AML-193 (cell line): ENCODE measurements at regions not wholly inside any gene's neighbourhood (a gene's known extent, or its start where the extent isn't known, plus 50 kb on each side); places are given as distances from the start of the nearest gene placed in this dataset.

Experiments
- DNase-seq, 2 experiments: peaks; one replicate each; lab custom pipeline; 2025; lab: John Stamatoyannopoulos, UW

DNA sequence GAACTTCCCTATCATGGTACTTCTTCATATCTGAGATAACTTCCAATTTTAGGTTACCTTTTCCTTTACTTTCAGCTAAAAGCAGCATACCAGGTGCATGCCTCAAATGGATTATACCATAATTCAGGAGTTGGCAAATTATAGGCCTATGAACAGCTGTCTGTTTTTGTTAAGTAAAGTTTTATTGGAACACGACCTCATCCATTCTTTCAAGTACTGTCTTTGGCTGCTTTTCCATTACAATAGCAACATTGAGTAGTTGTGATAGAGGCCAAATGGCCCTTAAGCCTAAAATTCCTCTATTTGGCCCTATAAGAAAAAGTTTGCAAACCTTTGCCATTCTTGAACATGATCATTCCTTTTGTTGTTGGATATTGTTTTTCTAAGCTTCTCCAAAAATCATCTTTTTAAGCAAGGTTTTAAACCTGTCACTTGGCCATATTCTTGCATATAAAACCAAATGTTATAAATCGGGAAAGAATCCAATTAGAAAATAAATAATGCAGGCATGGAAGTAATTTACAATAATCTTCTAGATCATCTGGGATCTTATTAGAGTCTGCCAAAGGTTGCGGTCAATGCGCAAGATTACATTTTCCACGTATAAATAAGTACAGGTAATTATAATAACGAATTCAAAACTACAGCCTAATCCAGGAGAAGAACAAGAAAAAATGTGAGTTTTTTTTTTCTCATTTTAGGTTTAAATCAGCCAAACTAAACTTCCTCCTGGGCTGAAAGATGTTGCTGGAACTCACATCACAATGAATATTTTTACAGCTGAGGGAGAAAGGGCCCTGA lies 226.5 kb upstream of the ANKRD55 start:
- no peak for DNase-seq

DNA sequence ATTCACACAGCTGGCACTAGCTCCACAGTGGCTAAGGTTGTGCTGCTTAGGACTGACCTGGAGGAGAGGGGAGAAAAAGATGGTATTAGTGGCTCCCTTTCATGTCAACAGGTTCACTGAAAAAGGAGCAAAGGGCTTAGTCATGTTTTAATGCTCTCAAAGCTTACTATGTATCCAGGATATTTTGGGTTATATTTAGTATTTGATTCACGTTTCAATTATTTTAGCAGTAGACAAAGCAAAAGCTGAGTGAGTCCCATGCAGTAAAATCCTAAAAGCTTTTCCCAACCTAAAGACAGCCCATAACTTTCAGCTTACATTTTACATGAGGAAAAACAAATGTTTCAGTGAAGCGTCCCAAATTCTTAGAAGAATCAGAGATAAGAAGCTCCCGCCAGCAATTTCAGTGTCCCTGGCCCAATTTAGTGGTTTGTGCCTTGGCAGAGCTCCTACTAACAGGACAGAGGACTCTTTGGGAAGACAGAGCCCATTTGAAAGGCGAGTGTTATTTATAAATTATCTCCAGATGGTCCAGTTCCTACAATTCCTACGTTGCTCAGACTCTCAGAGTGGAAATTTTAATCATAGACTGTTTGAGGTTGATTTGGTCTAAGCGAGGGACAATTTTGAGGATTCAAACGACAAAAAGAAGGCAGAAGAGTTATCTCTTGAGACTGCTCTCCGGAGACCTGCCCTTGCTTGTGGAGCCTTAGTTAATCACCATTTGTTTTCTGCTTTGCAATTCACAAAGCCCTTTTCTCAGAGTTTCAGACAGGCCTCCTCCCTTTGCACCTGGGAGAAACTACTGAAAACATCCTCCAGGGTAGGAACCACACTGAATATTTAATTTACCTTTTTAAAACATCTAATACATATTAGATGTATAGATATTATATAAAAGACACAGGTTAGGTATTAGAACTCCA lies 225.0 kb upstream of the ANKRD55 start:
- DNase-seq: no peak

DNA sequence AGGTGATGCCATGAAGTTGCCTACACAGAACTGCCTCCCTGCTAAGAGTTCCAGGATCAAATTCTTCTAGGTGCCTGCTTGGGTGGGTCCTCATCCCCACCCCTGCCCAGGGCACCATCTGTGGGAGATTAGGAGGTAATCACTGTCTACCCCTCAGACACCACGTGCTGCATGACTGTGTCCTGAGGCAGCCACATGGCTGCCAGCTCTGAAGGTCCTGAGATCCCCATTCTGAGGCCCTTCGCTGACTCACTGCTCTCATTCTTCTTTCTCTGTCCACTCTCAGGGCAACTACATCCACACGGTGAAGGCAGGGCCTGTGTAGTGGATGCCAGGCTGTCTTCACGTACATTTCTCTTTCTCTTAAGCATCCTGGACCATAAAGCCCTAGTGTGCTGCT lies 222.9 kb upstream of the ANKRD55 start:
- no peak for DNase-seq

DNA sequence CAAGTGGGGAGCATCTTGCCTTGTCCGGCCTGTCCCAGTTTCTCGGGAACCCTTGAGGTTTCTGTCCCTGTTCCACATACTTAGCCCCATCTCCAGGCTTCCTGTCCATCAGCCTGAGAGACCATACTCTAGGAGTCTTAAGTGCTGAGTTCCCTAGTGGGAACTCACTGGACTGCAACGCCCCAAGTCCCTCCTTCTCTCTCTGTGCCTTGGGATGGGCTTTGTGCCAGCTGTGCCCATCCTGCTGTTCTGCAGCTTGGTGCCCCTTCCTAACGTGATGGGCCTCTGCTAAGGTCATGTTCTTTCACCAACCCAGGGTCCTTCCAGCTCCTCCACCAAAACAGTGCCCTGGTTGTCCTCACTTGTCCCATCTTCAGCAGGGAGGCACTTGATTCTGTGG lies 222.3 kb upstream of the ANKRD55 start:
- DNase-seq: no peak

DNA sequence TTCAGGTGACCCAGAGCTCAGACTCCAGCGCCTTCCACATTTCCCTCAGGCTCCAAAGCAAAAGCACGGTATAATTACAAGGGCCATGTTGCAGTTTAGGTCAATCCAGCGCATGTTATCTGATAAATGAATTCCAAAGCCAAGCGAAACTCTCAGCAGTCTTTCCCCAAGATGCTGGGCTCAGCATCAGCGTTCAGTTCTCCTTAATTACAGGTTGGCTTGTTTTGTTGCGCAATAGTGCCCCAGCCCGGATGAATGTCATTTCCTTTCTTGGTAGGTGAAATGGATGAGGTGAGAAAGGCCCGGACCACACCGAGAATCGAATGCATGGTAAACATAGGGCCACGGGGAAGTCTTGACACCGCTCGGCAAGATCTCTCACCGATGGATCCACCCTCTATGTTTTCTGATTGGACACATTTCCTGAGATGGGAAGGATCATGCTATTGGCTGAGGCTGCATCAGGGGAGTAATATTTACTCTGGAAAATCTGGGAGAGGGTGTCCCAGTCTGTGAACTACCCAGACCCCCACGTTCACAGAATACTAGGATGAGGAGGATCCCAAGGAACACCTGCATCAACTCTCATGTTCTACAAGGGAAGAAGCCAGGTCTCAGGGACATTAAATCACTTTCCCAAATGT lies 221.2 kb upstream of the ANKRD55 start:
- no peak for DNase-seq

DNA sequence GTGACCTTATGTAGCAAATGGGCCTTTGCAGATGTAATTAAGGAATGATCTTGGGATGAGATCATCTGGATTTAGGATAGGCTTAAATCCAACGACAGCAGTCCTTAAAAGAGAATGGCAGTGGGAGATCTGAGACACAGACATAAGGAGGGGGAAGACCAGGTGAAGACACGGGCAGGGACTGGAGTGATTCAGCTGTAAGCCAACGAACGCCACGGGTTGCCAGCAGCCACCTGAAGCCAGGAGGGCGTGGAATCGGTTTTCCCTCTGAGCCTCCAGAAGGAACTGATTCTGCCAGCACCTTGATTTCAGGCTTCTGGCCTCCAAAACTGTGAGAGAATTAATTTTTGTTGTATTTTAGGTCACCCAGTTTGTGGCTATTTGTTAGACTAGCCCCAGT lies 218.6 kb upstream of the ANKRD55 start:
- no peak for DNase-seq

DNA sequence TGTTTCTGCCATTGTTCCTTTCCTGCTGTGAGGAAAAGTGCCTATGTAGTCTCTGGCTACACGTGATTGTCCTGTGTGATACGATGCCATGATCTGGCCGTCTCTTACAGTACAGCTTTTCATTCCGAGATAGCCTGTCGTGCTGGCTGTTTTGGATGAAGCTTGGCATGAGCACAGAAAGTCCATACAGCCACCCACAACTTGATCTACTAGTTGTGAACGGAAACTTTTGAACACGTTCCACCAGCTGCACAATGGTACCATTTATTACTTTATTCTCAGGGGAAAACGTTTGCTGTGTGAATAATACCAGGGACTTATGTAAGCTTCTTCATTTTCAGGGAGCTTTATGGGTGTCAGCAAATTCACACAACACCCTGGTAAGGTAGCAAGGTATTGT lies 217.6 kb upstream of the ANKRD55 start:
- no peak for DNase-seq

DNA sequence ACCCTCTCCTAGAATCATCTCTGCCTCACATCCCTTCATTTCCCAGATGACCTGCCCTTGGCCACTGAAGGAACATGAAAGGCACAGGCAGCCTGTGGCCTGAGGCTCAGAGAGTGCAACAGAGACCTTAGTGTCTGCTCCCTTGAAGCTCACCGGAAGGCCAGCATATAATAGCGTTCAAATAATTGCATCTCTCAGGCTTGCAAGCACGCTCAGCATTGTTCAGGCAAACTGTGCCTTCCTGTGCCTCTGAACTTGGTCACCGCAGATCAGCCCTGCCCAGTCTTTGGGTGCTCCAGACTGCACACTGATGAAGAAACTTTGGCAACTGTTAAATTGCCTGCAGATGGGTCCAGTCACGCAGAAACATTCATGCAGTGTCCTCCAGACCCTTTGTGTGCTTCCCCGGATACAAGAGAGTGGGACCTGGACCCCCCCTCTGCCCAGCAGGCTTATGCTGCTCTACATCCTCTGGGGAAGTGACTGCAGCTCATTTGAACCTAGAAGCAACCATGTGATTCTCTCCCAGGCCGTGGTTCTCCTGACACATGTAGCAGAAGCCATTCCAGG lies 216.0 kb upstream of the ANKRD55 start:
- no peak for DNase-seq

DNA sequence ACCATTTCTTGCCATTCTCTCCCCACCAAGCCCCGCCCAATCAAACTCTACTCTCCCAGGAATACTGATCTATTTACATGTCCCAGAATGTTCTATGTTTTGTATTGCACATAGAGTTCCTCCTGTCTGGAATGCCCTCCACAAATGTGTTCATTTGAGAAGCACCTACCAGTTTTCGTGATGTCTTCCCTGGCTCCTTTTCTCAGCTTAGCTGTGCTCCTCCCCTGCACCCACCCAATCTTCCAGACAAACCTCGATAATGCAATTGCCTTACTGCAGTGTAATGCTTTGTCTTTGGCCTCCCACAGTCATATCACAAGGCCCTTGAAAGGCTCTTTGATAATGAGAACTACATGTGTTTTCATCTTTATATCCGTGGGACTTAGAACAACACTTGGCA lies 214.5 kb upstream of the ANKRD55 start:
- no peak for DNase-seq

DNA sequence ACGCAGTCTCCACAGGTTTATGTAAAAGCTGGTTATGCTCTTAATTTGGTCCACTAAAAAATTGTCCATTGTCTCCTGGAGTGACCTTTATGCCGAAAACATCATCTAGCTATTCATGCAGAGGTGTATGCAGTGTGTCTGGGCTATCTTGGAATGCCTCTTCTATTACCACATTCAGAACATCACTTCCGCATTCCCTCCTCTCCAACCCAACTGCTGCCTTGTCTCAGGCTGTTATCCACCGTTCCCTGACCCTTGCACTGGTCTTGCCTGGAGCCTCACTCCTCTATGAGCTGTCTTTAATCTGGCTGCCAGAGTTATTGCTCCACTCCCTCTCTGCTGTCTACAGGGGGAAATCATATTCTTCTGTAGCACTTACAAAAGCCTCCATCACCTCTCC lies 214.1 kb upstream of the ANKRD55 start:
- DNase-seq: no peak

DNA sequence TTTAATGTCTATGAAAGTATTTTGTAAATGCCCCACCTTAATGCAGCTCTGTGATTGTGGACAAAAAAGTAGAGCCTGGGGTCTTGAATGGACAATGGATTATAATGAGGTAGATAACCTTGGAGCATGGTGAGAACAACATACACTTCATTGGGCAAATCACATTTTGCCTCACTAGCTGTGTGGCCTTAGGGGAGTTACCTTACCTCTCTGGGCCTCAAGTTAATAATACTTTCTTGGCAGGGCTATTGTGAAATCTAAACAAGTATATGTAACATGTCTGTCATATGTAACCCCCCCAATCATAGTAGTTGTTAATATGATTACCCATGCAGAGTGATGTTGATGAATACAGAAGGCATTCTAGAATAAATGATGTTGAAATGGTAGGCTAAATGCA lies 213.6 kb upstream of the ANKRD55 start:
- DNase-seq: no peak

DNA sequence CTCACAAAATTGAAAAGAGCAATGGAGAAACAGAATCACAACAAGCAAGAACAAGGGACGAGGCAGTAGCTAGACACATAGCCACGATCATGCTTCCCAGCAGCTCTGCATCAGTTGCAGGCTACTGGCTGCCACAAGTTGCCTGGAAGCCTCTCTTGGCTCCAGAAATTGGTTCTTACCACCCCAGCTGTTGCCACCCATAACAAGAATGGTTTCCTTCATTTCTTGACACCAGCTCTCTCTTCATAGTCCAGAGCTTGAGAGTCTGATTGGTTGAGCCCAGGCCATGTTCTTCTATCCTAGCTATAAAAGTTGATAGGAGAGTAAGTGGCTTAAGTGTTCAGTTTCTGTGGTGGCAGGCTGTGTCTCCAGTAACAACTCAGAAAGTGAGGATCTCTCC lies 210.7 kb upstream of the ANKRD55 start:
- no peak for DNase-seq

DNA sequence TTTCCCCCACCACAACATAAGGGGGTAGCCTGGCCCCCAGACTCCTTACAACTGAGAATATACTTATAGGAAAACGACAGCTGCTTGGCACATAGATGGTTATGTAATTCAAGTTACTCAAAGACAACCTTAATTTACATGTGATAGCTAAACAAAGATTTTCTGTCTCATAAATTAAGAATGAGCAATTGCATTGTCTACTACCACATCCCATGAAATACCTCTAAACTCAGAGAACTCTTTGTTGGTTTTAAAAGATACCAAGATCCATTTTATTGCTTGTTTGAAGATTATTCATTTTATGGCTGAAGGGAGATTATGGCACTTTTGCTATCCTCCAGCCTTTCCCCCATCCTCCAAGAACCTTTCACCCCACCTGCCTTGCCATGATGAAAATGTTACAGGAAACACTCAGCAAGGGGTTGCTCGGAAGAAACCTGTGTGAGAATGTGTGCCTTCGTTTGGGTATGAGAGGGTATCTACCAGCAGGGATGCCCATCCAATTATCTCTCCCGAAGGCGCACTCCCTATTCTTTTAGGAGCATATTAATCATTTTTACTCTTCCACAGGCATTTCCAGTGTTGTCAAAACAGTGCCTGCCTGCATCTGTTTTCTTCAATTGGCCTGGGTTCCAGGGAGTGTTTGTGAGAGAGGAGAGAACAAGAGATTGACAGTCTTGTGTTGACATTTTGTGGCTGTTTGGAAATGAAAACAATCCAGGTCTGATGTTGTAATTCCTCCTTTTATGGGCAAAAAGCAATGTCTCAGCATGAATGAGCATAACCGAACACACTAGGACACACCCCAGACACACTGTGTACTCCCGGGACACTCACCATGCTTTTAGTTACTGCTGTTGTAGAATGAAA lies 208.0 kb upstream of the ANKRD55 start:
- DNase-seq: no peak

DNA sequence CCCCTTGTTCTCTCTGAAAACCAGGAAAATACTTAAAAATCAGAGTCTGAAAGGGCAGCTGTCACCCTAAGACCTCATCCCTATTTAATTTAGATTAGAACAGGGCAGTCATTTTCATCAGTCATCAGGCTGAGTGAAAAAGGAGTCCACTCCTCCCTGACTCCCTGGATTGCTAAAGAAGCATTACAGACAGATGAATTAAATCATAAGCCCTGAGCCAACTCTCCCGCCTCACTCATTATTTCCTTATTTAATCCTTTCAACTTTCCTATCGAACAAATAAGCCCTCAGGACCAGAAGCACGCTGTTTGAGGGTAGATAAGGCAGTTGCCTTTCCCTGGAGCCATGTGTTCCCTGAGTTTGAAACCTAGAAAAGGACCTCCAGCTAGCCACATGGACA lies 201.9 kb upstream of the ANKRD55 start:
- no peak for DNase-seq

DNA sequence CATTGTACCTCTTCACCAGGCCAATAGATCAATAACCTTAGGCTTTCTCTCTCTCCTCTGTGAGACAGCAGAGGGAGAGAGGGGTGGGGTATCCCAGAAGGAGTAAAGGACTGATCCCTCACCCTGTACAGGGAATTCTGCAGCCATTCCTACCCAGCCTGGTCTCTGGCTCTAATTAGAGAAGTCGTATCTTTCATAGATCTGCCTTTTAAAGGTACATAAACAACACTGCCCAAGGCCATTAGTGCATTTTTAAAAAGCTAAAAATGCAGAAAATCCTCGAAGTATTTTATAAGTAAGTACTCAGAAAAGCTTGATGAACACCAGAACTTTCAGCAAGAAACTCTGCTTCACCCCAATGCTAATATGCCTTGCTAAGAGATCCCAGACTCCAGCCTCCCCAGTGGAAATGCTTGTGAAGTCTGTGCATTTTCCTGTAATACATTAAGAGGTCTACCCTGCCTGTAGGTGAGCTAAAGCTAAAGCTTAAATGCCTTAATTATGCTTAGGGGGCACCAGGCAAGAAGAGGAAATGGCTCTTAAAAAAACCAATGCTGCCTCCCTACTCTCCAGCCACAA lies 200.0 kb upstream of the ANKRD55 start:
- DNase-seq: no peak

DNA sequence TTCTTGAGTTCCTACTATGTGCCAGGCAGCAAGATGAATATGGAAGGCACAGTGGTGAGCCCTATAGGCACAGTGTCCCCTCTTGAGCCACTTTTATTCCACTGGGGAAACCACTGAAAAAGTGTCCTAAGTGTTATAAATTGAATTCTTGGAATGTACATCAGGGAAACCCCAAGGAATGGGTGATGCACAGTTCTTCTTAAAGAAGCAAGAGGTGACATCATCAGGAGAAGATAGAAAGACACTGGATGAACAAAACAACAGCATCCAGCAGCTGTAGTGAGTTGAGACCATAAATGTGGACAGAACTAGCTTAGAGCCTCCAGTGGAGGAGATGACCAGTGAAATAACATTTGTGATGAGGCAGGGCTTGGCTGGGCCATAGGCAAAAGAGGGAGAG lies 199.2 kb upstream of the ANKRD55 start:
- DNase-seq: no peak

DNA sequence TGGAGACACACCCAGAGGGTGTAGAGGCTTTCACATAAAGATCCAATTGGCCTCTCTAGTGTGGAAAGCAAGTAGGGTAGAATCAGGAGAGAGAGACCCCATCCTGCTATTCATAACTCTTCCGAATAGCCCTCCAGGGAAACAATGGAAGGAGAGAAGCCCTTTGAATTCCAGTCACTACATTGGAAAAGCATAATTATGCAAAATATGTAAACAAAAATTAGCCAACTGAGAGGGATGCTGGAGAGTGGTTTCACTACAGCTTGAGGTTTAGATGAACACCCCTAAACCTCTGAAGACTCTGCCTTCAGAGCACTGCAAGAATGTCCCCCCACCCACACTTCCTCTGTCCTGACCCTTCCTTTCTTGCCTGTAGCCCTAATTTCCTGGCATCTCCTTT lies 197.3 kb upstream of the ANKRD55 start:
- DNase-seq: no peak

DNA sequence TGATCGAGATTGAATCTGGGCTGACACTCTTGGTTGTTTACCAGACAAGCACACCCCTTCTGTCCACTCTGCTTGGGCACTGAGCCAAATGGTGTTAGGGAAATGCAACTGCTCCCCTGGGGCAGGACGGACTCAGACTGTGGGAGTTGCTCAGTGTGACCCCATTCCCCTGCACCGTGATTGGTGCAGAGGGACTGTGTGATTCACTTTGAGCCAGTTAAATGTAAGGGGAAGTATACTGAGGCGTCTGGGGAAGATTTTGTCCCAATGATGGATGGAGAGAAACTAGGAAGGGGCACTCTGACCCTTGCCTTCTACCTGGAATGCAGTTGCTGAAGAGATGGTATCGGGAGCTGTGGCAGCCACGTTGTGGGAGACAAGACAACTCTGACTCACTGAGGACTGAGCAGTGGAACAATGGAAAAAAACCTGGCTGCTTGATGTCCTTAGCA lies 196.0 kb upstream of the ANKRD55 start:
- no peak for DNase-seq

DNA sequence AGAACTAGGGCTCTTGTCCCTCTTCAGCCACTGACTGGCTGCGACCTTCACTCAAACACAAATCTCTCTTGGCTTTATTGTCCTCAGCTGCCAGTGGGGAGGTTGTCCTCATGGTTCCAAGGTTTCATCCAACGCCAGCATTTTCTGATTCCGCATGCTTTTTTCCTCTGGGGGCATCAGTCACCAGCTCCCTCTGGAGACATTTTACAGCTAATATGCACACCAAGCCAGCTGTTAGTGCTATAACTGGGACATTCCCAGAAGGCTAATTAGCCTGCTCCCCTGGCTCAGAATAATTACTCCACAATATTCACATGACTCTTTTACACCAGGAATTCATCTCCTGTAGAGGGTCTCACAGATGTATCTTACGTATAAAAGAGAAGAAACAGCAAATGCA lies 193.6 kb upstream of the ANKRD55 start:
- no peak for DNase-seq

DNA sequence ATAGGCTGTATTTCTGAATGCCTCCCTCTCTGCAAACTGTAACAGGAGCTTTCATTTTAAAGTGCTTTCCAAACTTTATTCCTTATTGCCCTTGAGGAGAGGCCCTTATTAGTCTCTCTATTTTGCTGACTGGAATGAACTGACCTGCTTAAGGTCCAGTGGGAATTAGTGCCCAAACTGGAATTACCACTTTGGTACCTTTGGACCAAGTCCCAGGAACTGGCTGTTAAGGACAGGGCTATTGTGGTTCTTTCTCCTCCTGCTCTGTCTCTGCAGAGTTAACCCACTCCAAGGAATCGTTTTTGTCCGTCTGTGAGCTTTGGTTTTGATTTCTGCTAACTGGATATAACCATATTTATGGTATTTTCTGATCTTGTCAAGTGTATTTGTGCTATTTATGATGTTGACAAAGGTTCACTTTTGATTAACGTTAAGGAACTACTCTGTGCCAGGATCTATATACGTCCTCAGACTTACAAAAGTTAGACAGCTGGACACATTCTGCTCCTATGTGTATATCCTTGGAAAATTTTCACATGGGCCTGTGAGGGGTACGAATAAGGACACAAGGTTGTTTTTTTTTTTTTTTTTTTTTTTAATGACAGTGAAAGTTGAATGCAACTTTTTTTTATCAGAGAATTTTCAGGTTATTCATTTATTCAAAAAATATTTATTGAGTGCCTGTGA lies 189.1 kb upstream of the ANKRD55 start:
- DNase-seq: no peak
